Nephron (organoid): ENCODE measurements at regions not wholly inside any gene's neighbourhood (a gene's known extent, or its start where the extent isn't known, plus 50 kb on each side); places are given as distances from the start of the nearest gene placed in this dataset.

Source experiments
- H3K27ac Mint-ChIP-seq, 3 experiments: 2 replicates each; pipeline ENCODE4 v1.8.0; 2020; ENCODE audit warnings: mixed read lengths in 3 of 3, mild to moderate bottlenecking in 2 of 3, moderate library complexity in 1 of 3
- H3K27me3 Mint-ChIP-seq: 2 replicates; pipeline ENCODE4 v1.8.0; 2021; ENCODE audit warnings: low read depth, mild to moderate bottlenecking, moderate library complexity, mixed read lengths
- H3K36me3 Mint-ChIP-seq: 2 replicates; pipeline ENCODE4 v1.8.0; 2020; ENCODE audit warnings: low read depth, mixed read lengths
- H3K4me1 Mint-ChIP-seq: 2 replicates; pipeline ENCODE4 v1.8.0; 2020; ENCODE audit warnings: mixed read lengths
- H3K4me3 Mint-ChIP-seq, 3 experiments: 2 replicates each; pipeline ENCODE4 v1.8.0; 2020; ENCODE audit warnings: mild to moderate bottlenecking in 3 of 3, mixed read lengths in 3 of 3, moderate library complexity in 2 of 3
- H3K9me3 Mint-ChIP-seq: 2 replicates; pipeline ENCODE4 v1.8.0; 2020; ENCODE audit warnings: mixed read lengths
- TF ChIP-seq, protein P1 (sequence below), 3 experiments: fragments of 200-600 bp; sonication (generic); IDR thresholded peaks; one replicate each; pipeline ENCODE4 v1.5.0; 2021; ENCODE audit warnings: antibody characterized with exemption in 3 of 3; ENCODE audit not compliant: unreplicated experiment in 3 of 3

DNA sequence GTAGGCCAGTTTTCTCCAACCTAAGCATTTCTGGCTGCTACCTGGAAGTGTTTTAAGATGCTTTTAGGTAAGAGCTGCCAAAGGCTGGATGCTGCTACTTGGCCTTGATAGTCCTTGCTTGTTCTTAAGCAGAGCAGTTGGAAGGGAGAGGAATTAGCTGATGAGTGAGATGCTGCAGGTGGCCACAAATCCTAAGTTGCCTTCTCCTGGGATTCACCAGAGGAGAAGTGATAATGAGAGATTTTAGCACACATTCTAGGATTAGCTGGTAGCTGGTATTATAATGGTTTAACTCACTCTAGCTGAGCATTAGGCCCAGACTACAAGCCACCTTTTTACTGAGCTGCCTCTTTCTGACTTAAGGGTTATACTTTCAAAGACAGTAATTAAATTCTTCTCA, 442.9 kb upstream of the RAG2 start:
- Mint-ChIP-seq H3K9me3 (no peaks in the 10 kb centered on the region), H3K4me1 (no peaks in the 10 kb centered on the region), H3K36me3 (no peaks in the 10 kb centered on the region), H3K27ac (no peak overlapping the region), H3K27me3 (no peaks in the 10 kb centered on the region), H3K4me3 (no peak overlapping the region)
- TF ChIP-seq, protein P1, sequence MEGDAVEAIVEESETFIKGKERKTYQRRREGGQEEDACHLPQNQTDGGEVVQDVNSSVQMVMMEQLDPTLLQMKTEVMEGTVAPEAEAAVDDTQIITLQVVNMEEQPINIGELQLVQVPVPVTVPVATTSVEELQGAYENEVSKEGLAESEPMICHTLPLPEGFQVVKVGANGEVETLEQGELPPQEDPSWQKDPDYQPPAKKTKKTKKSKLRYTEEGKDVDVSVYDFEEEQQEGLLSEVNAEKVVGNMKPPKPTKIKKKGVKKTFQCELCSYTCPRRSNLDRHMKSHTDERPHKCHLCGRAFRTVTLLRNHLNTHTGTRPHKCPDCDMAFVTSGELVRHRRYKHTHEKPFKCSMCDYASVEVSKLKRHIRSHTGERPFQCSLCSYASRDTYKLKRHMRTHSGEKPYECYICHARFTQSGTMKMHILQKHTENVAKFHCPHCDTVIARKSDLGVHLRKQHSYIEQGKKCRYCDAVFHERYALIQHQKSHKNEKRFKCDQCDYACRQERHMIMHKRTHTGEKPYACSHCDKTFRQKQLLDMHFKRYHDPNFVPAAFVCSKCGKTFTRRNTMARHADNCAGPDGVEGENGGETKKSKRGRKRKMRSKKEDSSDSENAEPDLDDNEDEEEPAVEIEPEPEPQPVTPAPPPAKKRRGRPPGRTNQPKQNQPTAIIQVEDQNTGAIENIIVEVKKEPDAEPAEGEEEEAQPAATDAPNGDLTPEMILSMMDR (IDR thresholded peaks at IDR 0.05; ENCODE audit: unreplicated experiment in 3 of 3) = no peak

DNA sequence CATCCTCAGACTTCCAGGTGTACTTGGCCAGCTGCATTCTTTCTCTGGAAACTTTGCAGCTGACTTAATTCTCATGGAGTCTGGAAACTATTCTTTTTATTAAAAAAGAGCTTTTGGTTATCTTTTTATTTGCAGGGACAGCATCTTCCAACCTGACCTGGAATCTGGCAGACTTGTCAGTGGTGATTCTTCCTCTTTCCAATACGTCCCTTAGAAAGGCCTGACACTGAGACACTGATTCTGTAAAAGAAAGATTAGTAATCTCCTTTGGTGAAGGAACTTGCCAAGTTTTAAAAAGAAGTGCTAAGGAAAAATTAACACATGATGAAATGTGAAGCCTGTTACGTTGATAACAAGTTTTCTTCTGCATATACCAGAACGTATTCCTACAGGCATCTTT, 440.9 kb upstream of the RAG2 start:
- H3K36me3 Mint-ChIP-seq = no peaks in the 10 kb centered on the region
- no peaks in the 10 kb centered on the region for H3K9me3 Mint-ChIP-seq
- H3K27ac Mint-ChIP-seq = no peak overlapping the region
- TF ChIP-seq, protein P1 (IDR thresholded peaks at IDR 0.05; ENCODE audit: unreplicated experiment in 3 of 3) = no peak
- H3K4me3 Mint-ChIP-seq = no peak overlapping the region
- no peaks in the 10 kb centered on the region for H3K4me1 Mint-ChIP-seq
- no peaks in the 10 kb centered on the region for H3K27me3 Mint-ChIP-seq

DNA sequence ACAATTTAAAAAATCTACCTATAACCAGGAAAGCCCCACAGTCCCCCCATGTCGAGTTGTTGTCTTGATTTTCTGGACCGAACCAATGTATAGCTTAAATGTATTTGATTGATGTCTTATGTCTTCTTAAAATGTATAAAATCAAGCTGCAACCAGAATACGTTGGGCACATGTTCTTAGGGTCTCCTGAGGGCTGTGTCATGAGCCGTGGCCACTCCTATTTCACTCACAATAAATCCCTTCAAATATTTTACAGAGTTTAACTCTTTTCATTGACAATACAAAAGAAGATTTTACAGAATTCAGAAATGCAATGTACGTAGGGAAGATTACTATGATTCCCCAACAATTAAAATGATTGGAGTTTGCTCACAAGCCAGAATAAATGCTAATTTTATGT, 428.7 kb upstream of the RAG2 start:
- H3K9me3 Mint-ChIP-seq = peaks cover 19% of the 10 kb centered on the region
- H3K4me1 Mint-ChIP-seq = no peaks in the 10 kb centered on the region
- TF ChIP-seq, protein P1 (IDR thresholded peaks at IDR 0.05; ENCODE audit: unreplicated experiment in 3 of 3) = no peak
- H3K4me3 Mint-ChIP-seq = no peak overlapping the region
- H3K36me3 Mint-ChIP-seq = peaks cover 3% of the 10 kb centered on the region
- H3K27me3 Mint-ChIP-seq = no peaks in the 10 kb centered on the region
- no peak overlapping the region for H3K27ac Mint-ChIP-seq

DNA sequence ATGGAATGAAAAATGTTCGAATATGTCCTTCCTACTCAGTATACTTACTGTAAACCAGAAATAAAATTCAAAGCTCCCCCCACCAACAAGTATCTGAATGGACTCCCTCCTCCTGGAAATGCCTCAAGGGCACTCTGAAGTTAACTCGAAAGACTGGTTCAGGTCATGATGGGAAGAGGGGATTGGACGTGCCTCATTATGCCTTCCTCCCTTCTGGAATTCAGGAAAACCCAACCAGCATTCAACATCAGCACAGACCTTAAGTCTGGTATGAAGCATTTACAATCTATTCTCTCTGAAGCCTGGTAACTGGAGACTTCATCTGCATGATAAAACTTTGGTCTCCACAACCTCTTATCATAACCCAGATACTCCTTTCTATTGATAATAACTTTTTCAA, 428.3 kb upstream of the RAG2 start:
- no peak overlapping the region for H3K27ac Mint-ChIP-seq
- H3K36me3 Mint-ChIP-seq = no peaks in the 10 kb centered on the region
- no peaks in the 10 kb centered on the region for H3K4me1 Mint-ChIP-seq
- TF ChIP-seq, protein P1 (IDR thresholded peaks at IDR 0.05; ENCODE audit: unreplicated experiment in 3 of 3) = no peak
- H3K4me3 Mint-ChIP-seq = no peak overlapping the region
- peaks cover 15% of the 10 kb centered on the region for H3K9me3 Mint-ChIP-seq
- H3K27me3 Mint-ChIP-seq = no peaks in the 10 kb centered on the region

DNA sequence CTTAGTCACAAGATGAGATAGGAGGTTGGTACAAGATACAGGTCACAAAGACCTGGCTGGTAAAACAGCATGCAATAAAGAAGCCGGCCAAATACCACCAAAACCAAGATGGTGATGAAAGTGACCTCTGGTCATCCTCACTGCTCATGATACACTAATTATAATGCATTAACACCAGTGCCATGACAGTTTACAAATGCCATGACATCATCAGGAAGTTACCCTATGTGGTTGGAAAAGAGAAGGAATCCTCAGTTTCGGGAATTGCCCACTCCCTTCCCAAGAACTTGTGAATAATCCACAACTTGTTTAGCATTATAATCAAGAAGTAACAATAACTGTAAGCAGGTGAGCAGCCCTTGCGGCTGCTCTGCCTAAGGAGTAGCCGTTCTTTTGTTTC, 408.5 kb upstream of the RAG2 start:
- Mint-ChIP-seq H3K9me3 (peaks cover 2% of the 10 kb centered on the region), H3K4me1 (no peaks in the 10 kb centered on the region), H3K36me3 (no peaks in the 10 kb centered on the region), H3K27me3 (no peaks in the 10 kb centered on the region), H3K27ac (no peak overlapping the region), H3K4me3 (no peak overlapping the region)
- TF ChIP-seq, protein P1 (IDR thresholded peaks at IDR 0.05; ENCODE audit: unreplicated experiment in 3 of 3) = no peak

DNA sequence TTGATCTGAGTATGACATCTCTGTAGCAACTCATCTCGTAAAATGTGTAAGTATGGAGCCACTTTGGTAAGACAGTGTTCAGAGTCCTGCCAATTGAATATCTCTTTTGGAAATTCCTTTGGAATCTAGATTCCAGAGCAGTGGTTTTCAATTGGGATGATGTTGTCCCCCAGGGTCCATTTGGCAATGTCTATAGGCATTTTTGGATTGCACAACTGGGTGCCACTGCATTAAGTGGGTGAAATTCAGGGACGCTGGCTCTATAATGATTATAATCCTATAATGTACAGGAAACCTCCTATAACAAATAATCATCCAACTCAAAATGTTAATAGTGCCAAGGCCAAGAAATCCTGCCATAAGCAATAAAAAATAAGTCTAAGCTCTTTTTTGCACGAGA, 404.8 kb upstream of the RAG2 start:
- Mint-ChIP-seq H3K27me3 (no peaks in the 10 kb centered on the region), H3K27ac (no peak overlapping the region), H3K4me1 (no peaks in the 10 kb centered on the region), H3K4me3 (no peak overlapping the region), H3K9me3 (no peaks in the 10 kb centered on the region), H3K36me3 (no peaks in the 10 kb centered on the region)
- TF ChIP-seq, protein P1 (IDR thresholded peaks at IDR 0.05; ENCODE audit: unreplicated experiment in 3 of 3) = no peak
